Body of pancreas (tissue), 4 donors: ENCODE measurements at regions not wholly inside any gene's neighbourhood (a gene's known extent, or its start where the extent isn't known, plus 50 kb on each side); places are given as distances from the start of the nearest gene placed in this dataset.

Experiments
- CTCF ChIP-seq, 7 experiments: fragments of 450-650 bp in 4 of 7; fragments of 200-600 bp in 3 of 7; sonication (generic) in 3 of 7; IDR thresholded peaks; one replicate each; pipeline ENCODE4 v1.5.1; 2016 to 2019; ENCODE audit warnings: antibody characterized with exemption in 7 of 7
- POLR2A ChIP-seq, 3 donors: fragments of 450-650 bp; IDR thresholded peaks; one replicate each; pipeline ENCODE4 v1.6.1; 2016; ENCODE audit warnings: antibody characterized with exemption in 3 of 3, mild to moderate bottlenecking in 2 of 3

- TF ChIP-seq CTCF (IDR thresholded peaks at IDR 0.05) = no peak
- TF ChIP-seq POLR2A (IDR thresholded peaks at IDR 0.05) = no peak
Observed at GRCh38 chr2:16176971-16177480, 236.7 kb downstream of the MYCN start.
